T-helper 22 cell (primary cell): ENCODE measurements at regions not wholly inside any gene's neighbourhood (a gene's known extent, or its start where the extent isn't known, plus 50 kb on each side); places are given as distances from the start of the nearest gene placed in this dataset.
"Not testable (repeated sequence)": the region's sequence is repeated elsewhere in the genome, so short reads cannot be mapped to it uniquely, and the experiment has no call there.

ENCODE experiments used
- DNase-seq: peaks from one replicate; pipeline ENCODE4 v3.0.0-alpha.2; 2020; ENCODE audit warnings: low read depth

DNA sequence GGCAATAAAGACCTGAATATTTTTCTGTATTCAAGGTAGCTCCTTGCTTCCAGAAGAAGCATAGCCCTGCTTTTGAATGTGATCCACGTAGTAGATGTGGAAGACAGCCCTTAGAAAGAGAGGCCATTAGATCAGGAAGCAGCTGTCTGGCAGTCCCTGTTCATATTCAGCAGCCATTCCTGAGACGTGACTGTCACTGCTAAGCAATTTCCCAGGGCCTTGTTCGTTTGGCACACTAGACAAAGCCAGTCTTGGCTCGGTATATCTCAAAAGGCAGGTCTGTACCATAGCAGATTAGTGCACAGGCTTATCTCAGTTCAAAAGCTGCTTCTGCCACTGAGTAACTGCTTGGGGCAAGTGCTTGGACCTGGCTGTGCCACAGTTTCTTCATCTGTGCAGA is 287.8 kb upstream of the MCTP2 start:
- no peak for DNase-seq

DNA sequence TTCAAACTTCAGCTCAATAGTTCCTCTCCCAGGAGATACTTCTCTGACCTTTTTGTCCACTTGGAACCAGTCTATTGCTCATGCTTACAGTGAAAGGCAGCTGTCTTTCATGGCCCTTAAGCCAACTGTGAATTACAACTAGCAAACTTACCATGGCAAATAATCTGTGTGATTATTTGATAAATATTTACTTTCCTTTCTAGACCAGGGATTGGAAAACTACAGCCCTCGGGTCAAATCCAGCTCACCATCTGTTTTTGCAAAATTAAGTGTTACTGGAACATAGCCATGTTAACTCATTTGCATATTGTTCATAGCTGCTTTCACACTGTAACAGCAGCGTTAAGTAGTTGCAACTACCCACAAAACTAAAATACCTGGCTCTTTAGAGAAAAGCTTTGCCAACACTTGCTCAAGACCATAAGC is 289.1 kb upstream of the MCTP2 start:
- DNase-seq: no peak

DNA sequence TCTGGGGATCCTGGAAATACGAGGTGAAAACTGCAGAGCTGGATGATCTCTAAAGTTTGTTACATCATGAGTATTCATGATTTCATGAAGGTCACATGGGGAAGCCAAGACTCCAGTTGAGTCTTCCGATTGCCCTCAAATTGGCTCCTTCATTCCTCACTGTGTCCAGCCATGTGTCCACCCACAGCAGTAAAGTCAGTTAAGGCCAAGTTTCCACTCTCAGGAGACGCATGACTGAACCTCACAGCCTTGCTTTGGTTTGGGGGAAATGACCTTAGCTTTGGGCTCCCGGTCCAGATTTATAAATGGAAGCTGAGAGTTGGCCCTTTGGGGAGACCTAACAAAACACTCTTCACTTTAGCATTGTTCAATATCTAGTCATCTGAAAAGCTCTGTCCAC is 289.7 kb upstream of the MCTP2 start:
- DNase-seq: no peak

DNA sequence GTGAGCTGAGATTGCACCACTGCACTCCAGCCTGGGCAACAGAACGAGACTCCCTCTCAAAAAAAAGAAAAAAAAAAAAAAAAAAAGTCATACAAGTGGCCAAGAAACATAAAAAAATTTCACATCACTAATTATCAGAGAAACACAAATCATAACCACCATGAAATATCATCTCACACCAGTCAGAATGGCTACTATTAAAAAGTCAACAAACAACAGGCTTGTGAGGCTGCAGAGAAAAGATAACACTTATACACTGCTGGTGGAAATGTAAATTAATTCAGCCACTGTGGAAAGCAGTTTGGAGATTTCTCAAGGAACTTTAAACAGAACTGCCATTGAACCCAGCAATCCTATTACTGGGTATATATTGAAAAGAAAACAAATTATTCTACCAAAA is 291.1 kb upstream of the MCTP2 start:
- no peak for DNase-seq

DNA sequence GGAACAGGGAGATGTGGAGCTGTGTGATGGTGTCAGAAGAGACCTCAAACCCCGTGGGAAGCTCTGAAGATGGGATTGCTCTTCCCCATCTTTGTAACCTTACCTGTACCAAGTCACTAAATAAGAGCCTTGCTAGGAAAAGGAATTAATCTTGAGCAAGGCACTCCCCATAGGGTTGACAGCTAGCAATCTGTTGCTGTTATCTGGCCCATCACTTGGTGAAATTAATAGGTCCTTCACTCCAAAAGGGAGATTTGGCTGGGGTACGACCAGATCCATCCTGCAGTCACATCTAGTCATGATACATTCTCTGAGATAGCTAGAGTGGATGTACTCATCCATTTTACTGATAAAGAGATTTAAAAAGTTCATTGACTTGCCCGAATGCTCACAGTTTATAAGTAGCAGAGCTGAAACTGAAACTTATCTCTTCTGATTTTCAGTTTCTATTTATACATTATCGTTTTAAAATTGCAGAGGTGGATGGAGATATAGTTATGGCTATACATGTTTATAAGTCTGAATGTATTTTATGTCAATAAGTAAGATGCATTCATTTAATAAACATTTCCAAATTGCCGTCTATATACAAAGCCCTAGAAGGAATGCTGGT is 299.1 kb upstream of the MCTP2 start:
- DNase-seq: no peak

DNA sequence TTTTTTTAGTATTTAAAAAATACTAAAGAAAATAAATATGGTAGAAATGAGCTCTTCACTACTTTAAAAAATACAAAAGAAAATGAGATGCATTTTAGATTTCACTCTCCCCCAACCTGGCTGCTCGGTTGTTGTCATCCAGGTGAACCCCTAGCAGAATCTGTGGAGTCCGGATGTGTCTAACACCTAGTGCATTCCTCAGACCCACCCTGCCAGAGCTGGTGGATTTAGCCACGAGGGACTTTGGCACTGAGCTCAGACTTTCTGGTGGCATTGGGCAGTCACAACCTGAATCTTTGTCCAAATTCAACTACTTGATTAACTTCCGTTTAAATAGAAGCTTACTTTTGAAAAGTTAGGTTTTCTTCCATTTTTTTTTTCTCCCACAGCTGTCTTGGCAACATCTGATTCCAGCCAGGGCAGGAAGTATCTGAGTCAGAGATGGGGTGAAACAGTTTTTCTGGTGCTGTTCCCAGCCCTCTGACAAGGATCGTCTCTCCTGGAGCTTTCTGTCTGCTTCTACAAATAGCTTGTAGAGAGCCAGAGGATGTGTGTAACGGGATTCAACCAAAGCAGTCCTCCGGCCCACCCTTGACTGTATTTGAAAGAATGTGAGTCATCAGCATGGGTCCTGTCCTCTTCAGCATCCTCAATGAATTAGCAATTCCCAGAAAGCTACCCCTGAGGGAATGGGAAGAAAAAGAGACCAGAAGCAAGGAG is 301.8 kb upstream of the MCTP2 start:
- DNase-seq: no peak

DNA sequence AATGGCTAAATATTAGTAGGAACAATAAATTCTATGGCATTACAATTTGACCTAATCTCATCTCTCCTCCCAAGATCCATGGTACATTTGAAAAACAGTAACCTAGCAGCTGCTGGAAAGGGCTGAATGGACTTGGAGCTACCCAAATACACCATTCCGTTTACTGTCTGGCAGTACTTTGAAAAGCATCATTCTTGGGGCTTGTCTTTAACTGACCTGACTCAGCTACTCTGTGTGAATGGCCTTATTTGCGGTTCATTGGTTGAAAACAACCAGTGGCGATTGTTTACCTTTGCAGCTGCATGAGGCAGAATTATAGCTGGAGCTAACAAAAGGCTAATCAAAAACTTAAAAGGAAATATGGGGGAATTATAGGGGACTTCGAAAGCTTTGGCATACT is 311.2 kb upstream of the MCTP2 start:
- no peak for DNase-seq

DNA sequence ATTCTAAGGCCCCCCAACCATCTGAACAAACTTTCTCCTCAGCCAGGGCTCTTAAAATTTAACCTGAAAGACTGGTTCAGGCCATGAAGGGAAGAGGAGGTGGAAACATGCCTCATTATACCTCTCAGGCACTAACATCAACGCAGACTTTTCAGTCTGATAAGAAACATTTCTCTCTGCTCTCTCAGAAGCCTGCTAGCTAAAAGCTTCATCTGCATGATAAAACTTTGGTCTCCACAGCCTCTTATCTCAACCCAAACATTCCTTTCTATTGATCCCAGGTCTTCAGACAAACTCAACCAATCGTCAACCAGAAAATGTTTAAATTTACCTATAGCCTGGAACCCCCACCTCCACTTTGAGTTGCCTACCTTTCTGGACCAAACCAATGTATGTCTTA is 312.6 kb upstream of the MCTP2 start:
- DNase-seq: not testable (repeated sequence)

DNA sequence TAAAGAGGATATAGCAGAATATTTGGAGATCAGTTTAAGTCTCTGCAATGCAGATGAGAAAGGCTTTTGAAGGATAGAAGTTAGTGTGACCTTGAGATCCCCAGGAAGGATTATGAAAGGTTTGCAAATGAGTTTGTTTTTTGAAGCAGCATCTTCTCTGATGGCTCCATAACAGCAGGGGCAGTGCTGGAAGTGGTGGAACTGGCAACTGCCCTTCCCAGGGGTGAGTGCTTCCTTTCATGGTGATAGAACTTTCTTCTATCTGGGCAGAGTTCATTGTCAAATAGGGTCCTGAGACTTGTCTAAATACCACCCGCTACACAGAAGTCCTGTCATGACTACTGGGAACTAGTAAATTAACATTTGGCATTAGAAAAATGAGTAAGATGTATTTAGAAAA is 314.2 kb upstream of the MCTP2 start:
- DNase-seq: no peak

DNA sequence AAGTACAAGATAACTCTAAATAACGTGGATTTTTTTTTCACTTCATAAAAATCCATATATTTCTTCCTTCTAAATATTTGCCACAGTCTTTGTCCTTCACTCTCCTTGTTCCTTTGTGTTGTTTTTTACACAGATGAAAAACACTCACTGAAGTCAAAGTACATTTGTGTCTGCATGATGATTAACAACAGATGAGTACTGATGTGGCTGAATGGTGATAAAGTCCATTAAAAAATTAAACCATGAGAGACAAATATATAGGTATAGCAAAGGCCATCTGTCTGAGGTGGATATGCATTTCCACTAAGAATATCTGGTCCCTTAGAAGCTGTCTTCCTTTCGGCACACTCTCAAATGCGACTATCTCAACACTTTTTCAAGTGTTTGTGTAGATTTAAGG is 317.5 kb upstream of the MCTP2 start:
- DNase-seq: no peak

DNA sequence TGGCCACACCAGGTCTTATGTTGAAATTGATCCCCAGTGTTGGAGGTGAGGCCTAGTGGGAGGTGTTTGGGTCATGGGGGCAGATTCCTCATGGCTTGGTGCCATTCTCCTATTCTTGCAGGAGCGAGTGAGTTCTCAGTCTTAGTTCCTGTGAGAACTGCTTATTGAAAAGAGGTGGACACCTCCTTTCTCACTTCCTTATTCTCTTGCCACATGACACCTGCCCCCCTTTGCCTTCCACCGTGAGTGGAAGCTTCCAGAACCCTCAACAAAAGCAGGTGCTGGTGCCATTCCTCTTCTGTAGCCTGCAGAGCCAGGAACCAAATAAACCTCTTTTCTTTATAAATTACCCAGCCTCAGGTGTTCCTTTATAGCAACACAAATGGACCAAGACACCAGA is 318.1 kb upstream of the MCTP2 start:
- DNase-seq: no peak

DNA sequence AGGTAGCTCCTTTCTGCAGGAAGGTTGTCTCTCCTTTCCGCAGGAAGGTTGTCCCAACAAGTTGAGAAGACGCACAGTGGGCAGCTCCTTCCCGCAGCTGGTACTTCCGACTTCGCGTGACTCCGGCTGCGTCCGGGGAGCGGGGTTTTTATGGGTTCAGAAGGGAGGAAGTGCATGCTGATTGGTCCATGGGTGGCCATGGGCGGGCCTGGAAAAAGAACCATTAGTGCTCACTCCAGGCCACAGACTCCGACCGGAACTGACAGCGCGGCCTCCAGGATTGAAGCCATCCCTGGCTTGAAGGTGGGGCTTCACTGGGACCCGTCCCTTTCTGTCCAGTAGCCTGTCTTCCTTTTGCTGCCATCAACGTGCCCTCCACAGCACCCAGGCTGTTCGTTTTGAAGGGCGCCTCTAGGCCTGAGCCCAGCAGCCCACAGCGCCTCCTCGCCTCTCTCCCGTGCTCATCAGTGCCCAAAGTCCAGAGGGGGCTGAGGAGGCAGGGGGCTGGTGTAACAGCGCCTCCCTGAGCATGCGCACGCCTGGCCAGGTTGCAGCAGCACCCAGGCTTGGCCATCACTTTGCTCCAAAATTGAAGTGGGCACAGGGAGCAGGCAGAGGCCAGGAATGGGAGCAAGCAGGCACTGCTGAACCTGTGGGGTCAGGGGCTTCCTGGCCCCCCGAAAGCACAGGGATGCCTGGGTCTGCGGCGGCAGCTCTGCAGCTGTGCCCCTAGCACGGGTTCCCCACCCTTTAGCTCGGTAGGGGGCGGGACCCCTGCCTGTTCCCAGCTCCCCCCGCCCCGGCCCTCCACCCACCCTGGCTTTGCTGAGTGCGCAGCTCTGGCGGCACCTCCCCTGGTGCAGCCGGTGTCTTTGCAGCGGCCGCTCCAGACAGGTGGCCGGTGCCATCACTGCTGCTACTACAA is 330.6 kb upstream of the MCTP2 start:
- DNase-seq: no peak

DNA sequence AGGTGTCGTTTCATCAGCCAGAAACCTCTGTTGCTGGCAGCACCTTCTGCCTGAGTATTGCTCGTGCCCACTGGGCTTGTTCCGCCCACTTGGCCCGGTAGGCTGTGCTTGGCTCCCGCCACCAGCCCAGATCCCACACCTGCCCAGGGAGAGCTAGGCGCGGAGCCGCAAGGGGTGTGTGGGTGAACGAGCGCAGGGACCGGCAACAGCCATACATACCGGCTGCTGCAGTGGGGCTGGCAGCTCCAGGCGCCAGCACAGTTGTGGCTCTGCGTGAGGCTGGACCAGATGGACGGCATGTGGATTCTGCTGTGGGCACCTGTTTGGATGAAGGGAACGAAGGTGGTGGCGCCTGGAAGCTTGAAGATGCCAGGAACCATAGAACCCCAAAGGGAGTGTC is 331.5 kb upstream of the MCTP2 start:
- DNase-seq: no peak

DNA sequence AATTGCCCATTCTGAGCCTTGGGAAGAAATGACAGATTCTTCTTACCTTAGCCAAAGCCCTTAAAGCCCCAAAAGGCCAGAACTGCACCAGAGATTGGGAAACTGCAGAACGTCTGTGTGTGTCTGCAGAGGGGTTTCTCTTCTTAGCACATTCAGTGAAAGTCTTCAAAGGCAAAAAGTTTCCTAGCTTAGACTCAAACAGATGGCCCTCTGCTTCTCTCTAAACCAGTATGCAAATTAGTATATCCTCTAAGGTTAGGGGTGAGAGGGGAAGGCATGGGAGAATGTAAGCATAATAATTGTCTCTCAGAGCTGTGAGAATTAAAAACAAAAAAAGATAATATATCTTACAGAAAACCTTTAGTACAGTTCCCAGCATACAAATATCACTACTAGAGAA is 334.0 kb upstream of the MCTP2 start:
- no peak for DNase-seq

DNA sequence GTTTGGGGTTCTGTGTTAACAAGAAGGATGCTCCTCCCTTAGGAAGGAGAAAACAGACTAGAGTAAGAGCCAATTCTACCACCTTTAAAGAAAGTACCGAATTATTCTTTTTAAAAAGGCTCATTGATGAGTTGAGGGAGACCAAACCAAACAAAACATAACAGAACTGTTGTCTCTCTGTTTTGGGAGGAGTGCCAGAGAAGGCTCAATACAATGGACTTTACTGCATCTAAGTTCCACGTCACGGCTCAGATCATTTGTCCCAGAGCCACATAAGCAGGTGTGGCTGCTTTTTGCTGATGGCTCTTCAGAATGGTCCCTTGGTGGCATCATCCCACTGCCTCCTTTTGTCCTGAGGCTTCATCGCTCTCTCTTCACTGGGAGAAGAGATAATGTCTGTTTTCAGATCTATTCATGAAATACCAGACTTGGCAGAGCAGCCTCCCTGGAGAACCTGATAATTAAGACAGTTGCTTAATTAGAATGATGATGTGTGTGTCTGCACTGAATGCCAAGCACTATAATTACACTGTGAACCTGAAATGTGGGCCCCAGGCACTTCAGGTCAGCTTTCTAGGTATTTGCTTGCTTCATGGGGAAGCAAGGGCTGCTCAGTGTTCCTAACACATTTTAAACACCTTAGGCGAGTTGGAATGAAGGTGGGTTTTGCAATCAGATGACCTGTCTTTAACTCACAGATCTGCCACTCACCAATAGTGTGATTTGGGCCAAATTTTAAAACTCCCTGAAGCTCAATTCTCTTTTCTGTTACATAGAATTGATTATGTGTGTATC is 335.2 kb upstream of the MCTP2 start:
- no peak for DNase-seq

DNA sequence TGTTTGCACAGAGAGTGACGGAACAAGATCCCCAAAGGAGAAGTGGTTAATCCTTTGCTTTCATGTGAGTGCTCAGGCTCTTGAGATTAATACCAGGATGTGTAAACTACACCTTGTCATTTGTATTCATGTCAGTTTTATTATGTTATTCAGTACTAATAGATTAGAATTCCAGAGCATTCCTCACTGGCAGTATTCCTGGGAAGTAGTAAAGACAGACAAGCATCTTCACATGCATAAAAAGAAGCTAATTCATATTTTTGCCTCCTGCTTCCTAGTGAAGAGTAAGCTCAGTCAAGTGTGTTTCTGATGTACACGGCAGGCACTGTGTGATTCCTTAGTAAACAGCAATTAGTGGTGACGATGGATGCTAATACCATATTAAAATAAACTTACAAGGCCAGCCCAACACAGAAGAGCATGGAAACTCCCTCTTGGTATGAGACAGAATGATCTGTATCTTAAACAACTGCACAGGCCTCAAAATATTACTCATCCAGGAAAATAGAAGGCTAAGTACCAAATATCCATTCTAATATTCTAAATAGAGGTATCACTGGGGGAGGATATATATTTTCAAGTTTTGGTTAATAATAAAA is 336.8 kb upstream of the MCTP2 start:
- DNase-seq: no peak

DNA sequence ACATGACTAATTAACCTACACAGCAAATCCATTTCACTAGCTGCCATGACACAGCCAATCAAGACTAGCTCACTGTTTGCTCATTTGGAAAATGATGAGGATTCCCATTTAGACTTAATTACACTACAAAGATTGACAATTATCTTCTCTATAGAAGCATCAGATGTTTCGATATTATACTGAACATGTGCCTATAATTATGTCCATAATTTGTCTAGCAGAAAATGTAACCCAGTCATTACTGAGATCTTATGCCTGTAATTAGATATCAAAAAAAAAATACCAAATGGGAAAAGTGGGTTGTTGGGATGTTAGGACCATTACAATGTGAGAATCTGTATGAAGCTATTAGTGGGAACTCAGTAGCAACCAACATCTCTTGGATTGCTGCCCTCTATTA is 344.2 kb upstream of the MCTP2 start:
- no peak for DNase-seq

DNA sequence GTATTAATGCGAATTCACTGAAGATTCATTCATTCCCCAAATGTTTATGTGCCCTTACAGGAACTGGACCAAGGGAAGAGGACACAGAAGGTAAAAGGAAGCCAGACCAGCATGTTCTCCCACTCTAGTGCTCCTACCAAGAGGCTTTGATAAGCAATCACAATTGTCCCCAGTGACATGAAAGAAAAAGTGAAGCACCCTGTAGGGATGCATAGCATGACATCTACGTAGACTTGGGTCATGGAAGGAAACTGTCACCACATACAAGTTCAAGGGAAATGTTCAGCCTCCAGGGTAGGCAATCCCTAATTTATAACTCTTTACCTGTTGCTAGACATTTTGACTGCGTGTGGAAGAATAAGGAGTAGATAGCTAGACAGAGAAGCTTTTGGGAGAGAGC is 348.6 kb upstream of the MCTP2 start:
- no peak for DNase-seq

DNA sequence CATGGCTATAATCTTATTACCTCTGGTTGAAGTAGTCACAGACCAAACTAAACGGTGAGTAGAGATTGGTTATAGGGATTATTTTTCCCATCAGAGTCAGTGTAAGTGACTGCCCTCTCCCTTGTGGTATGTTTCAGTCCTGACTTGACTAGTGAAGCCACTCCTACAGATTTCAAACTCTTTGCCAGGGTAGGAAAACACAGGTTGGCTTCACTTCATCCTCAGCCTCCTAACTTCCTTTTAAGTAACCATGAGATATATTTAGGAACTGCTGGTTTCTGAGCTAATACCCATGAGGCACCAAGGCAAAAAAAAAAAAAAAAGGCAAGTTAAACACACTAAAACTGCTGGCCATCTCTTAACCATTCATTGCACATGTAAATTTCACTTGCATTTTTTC is 349.2 kb upstream of the MCTP2 start:
- no peak for DNase-seq

DNA sequence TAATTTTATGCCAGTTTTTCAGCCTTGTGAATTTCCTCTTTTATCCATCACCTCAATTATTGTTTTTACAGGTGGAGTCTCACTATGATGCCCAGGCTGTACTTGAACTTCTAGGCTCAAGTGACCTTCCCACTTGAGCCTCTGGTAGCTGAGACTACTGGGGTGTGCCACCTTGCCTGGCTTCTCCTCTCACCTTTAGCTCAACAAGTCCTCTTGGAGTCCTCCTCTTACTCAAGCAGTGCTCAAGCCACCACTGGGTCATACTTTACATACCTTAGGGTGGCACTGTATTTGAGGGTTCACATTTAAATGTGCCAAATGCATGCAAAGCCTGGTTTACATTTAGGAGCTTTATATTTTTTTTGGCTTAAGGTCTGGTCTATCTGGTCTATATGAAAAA is 350.1 kb upstream of the MCTP2 start:
- DNase-seq: no peak

DNA sequence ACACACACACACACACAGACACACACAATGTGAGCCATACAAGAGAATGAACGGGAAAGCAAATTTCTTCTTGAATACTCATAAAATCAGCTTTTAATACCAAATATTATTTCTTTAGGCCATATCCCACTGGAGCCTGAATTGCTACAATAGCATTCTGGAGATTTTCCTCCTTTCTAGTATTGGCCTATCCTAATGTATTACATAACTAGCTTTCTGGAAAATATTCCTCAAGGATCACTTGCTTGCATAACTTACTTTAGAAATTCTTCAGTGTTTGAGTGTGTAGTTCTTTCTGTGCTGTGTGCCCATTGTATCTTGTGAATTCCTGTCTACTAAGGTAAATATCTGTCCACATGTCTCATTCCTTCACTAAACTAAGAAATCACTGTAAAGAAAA is 351.0 kb upstream of the MCTP2 start:
- DNase-seq: no peak

DNA sequence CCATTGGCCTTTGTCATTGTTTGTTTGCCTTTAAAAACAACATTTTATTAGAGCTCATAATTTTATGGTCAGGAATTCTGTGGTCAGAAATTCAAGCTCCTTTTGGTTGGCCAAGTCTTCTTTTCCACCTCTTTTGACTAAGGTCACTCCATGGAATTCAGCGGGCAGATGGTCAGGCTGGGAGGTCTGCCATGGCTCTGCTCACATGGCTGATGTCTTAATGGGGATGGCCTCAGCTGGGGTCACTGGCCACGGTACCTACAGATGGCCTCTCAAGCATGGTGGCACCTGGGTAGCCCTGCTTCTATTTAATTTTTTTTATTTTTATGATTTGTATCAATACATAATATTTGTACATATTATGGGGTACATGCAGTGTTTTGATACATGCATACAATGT is 360.8 kb upstream of the MCTP2 start:
- no peak for DNase-seq
